Neuronal stem cell (in vitro differentiated cells): ENCODE measurements at regions not wholly inside any gene's neighbourhood (a gene's known extent, or its start where the extent isn't known, plus 50 kb on each side); places are given as distances from the start of the nearest gene placed in this dataset.
"Not testable (repeated sequence)": the region's sequence is repeated elsewhere in the genome, so short reads cannot be mapped to it uniquely, and the experiment has no call there.

Source experiments
- DNase-seq: peaks from one replicate; pipeline ENCODE4 v3.0.0-alpha.2; 2013; ENCODE audit warnings: low spot score
- H2AFZ ChIP-seq: one replicate; pipeline ENCODE4 v1.6.1; 2013; ENCODE audit warnings: mild to moderate bottlenecking, low read length, inconsistent platforms
- H2AK5ac ChIP-seq: 2 replicates; pipeline ENCODE4 v1.6.1; 2013; ENCODE audit warnings: low read depth, mild to moderate bottlenecking, inconsistent platforms, low read length, moderate library complexity, mixed read lengths
- H2BK120ac ChIP-seq: 2 replicates; pipeline ENCODE4 v1.6.1; 2013; ENCODE audit warnings: low read depth, mild to moderate bottlenecking, inconsistent platforms, low read length, moderate library complexity, mixed read lengths
- H2BK12ac ChIP-seq: one replicate; pipeline ENCODE4 v1.6.1; 2013; ENCODE audit warnings: low read length, inconsistent platforms
- H2BK15ac ChIP-seq: 2 replicates; pipeline ENCODE4 v1.6.1; 2013; ENCODE audit warnings: mild to moderate bottlenecking, low read length, inconsistent platforms, mixed read lengths
- H2BK5ac ChIP-seq: one replicate; pipeline ENCODE4 v1.6.1; 2013; ENCODE audit warnings: inconsistent platforms, mild to moderate bottlenecking, low read length, moderate library complexity
- H3K14ac ChIP-seq: one replicate; pipeline ENCODE4 v1.6.1; 2013; ENCODE audit warnings: low read length, inconsistent platforms
- H3K18ac ChIP-seq: 2 replicates; pipeline ENCODE4 v1.6.1; 2013; ENCODE audit warnings: low read length, inconsistent platforms
- H3K23ac ChIP-seq: 2 replicates; pipeline ENCODE4 v1.6.1; 2013; ENCODE audit warnings: low read depth, mild to moderate bottlenecking, mixed read lengths, low read length, inconsistent platforms; ENCODE audit not compliant: poor library complexity
- H3K27ac ChIP-seq: replicated peaks from 3 replicates; pipeline ENCODE4 v1.5.1; 2013; ENCODE audit warnings: low read length, inconsistent platforms
- H3K27me3 ChIP-seq, 3 experiments: 2 replicates each; pipeline ENCODE4 v1.6.1; 2013; ENCODE audit warnings: low read length in 3 of 3, mild to moderate bottlenecking in 2 of 3, inconsistent platforms in 1 of 3, low read depth in 1 of 3, mixed read lengths in 1 of 3, moderate library complexity in 1 of 3; ENCODE audit not compliant: control insufficient read depth in 3 of 3, insufficient read depth in 3 of 3
- H3K36me3 ChIP-seq, 2 donors: replicated peaks in 1 of 2; 2 replicates each; pipeline ENCODE4 v1.6.1; 2013; ENCODE audit warnings: low read length in 2 of 2; ENCODE audit not compliant: control insufficient read depth in 2 of 2, insufficient read depth in 2 of 2
- H3K4ac ChIP-seq: 2 replicates; pipeline ENCODE4 v1.6.1; 2013; ENCODE audit warnings: inconsistent platforms, mild to moderate bottlenecking, low read length, moderate library complexity
- H3K4me1 ChIP-seq, 2 donors: 1 replicate in 1 of 2; 2 replicates in 1 of 2; pipeline ENCODE4 v1.6.1; 2013; ENCODE audit warnings: low read length in 2 of 2, low read depth in 1 of 2; ENCODE audit not compliant: control insufficient read depth in 2 of 2, insufficient read depth in 1 of 2
- H3K4me2 ChIP-seq: one replicate; pipeline ENCODE4 v1.6.1; 2013; ENCODE audit warnings: mild to moderate bottlenecking, low read length, inconsistent platforms; ENCODE audit not compliant: insufficient read depth, poor library complexity, severe bottlenecking
- H3K4me3 ChIP-seq, 2 donors: 2 replicates each; pipeline ENCODE4 v1.5.1; 2013; ENCODE audit warnings: low read length in 2 of 2, mild to moderate bottlenecking in 2 of 2, inconsistent platforms in 1 of 2, moderate library complexity in 1 of 2
- H3K79me1 ChIP-seq: one replicate; pipeline ENCODE4 v1.6.1; 2013; ENCODE audit warnings: low read depth, mild to moderate bottlenecking, inconsistent platforms, low read length, moderate library complexity
- H3K9ac ChIP-seq: one replicate; pipeline ENCODE4 v1.6.1; 2013; ENCODE audit warnings: mild to moderate bottlenecking, low read depth, low read length, inconsistent platforms; ENCODE audit not compliant: poor library complexity
- H3K9me3 ChIP-seq, 2 donors: replicated peaks in 1 of 2; 2 replicates each; pipeline versions ENCODE3 to v1.6.1; 2013; ENCODE audit warnings: low read length in 2 of 2, mild to moderate bottlenecking in 2 of 2, inconsistent platforms in 1 of 2, low read depth in 1 of 2, mixed read lengths in 1 of 2, moderate library complexity in 1 of 2; ENCODE audit not compliant: control insufficient read depth in 2 of 2, insufficient read depth in 1 of 2
- H4K8ac ChIP-seq: one replicate; pipeline ENCODE4 v1.6.1; 2013; ENCODE audit warnings: low read depth, mild to moderate bottlenecking, inconsistent platforms, low read length, moderate library complexity
- H4K91ac ChIP-seq: one replicate; pipeline ENCODE4 v1.6.1; 2013; ENCODE audit warnings: low read length, low read depth, mild to moderate bottlenecking, inconsistent platforms; ENCODE audit not compliant: poor library complexity
- WGBS, 2 donors: extraction: QIAGEN DNeasy Blood & Tissue Kit; methylation state at CpG; one replicate each; pipeline ENCODE4 v1.1.7; 2013; ENCODE audit warnings: missing lambda C conversion rate in 2 of 2, mixed read lengths in 1 of 2; ENCODE audit not compliant: insufficient read length in 2 of 2, insufficient replicate concordance in 1 of 2; ENCODE audit errors: extremely low coverage in 2 of 2; 5-methylcytosine and 5-hydroxymethylcytosine counted together

DNA sequence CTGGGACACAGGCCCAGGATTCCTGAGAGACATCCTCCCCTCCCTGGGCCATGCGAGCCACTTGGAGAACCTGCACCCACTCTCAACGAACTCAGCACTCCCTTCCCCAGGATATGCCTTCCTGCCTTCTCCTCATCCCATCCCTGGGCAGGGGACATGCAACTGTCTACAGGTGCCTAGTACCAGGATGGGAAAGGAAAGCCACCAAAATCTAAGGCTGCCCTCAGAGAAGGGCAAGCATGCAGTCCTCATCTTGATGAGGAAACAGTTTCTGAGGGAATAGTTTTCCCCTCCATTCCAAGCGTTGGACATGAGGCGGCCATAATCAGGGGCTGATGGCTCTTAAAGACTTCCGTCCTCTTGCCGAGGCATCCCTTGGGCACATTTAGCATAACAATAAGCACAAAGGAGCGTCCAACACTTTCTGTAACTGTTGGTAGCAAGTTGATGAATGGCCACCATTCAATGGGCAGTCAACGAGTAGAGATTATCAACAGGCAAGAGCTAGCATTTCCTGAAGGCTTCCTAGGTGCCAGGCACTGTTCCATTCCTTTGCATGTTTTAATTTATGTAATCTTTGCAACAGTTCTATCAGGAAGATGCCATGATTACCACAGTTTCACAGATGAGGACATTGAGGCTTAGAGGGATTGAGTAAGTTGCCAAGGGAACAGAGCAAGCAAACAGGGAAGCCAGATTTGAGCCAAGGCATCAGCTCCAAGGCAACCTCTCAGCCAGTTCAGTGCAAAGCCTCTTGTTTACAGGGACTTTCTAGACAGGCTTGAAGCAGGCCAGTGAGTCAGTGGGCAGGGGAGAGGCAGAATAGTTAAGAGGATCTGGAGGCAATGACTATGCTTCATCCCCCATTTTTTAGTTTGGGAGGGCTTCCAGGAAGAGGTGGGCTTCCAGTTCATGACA lies 105.1 kb downstream of the SINHCAF start:
- Histone ChIP-seq H3K79me1 (no peaks in the 10 kb centered on the region), H3K4me1 (peaks cover 8 to 14% of the 10 kb centered on the region in 2 donors), H3K27ac (no peak overlapping the region), H3K27me3 (peaks cover 0 to 19% (median 0%) of the 10 kb centered on the region in 3 experiments), H3K9ac (no peak overlapping the region), H2BK15ac (no peak overlapping the region), H3K36me3 (no peaks in the 10 kb centered on the region), H3K9me3 (peaks cover under 1 to 3% of the 10 kb centered on the region in 2 donors), H4K8ac (no peak overlapping the region), H2BK5ac (no peak overlapping the region), H3K4me2 (no peak overlapping the region), H3K4me3 (no peak overlapping the region), H4K91ac (no peak overlapping the region), H2AK5ac (no peak overlapping the region), H2BK12ac (no peak overlapping the region), H3K23ac (no peak overlapping the region), H3K4ac (no peak overlapping the region), H3K14ac (no peak overlapping the region), H2BK120ac (no peak overlapping the region), H2AFZ (peak overlapping the region; percentile 27), H3K18ac (peak overlapping the region; percentile 11)
- WGBS, 2 donors: no CpG with 5 or more reads among the region's 8 CpGs
- no peak for DNase-seq

GRCh38 chr12:31221551-31221945 lies 104.4 kb downstream of the SINHCAF start:
- H2AK5ac ChIP-seq: no peak overlapping the region
- WGBS, 2 donors: no CpG with 5 or more reads among the region's 10 CpGs
- H3K4me1 ChIP-seq: peaks cover 8 to 14% of the 10 kb centered on the region in 2 donors
- no peak overlapping the region for H4K91ac ChIP-seq
- no peak overlapping the region for H3K23ac ChIP-seq
- H2BK15ac ChIP-seq: no peak overlapping the region
- H3K36me3 ChIP-seq: no peaks in the 10 kb centered on the region
- peaks cover 0 to 3% of the 10 kb centered on the region in 2 donors for H3K9me3 ChIP-seq
- no peak overlapping the region for H3K4ac ChIP-seq
- no peak overlapping the region for H3K18ac ChIP-seq
- H3K4me2 ChIP-seq: no peak overlapping the region
- H3K14ac ChIP-seq: no peak overlapping the region
- H3K27ac ChIP-seq: no peak overlapping the region
- no peaks in the 10 kb centered on the region for H3K79me1 ChIP-seq
- H3K27me3 ChIP-seq: peaks cover 0 to 17% (median 0%) of the 10 kb centered on the region in 3 experiments
- no peak for DNase-seq
- no peak overlapping the region for H2AFZ ChIP-seq
- no peak overlapping the region for H2BK12ac ChIP-seq
- no peak overlapping the region for H4K8ac ChIP-seq
- H3K4me3 ChIP-seq: no peak overlapping the region
- no peak overlapping the region for H2BK5ac ChIP-seq
- H3K9ac ChIP-seq: no peak overlapping the region
- no peak overlapping the region for H2BK120ac ChIP-seq

- Histone ChIP-seq H3K14ac (peak overlapping the region; percentile 64), H2BK5ac (peak overlapping the region; percentile 7), H2BK12ac (no peak overlapping the region), H3K4me2 (no peak overlapping the region), H3K18ac (peak overlapping the region; percentile 73), H4K8ac (no peak overlapping the region), H3K27me3 (peaks cover 0 to 10% (median 0%) of the 10 kb centered on the region in 3 experiments), H3K23ac (no peak overlapping the region), H3K4me3 (no peak overlapping the region), H2BK15ac (no peak overlapping the region), H3K9ac (no peak overlapping the region), H3K4ac (peak overlapping the region; percentile 93), H3K27ac (no peak overlapping the region), H2AFZ (no peak overlapping the region), H2AK5ac (peak overlapping the region; percentile 74), H3K79me1 (no peaks in the 10 kb centered on the region), H3K4me1 (peaks cover 8 to 11% of the 10 kb centered on the region in 2 donors), H2BK120ac (no peak overlapping the region), H3K36me3 (no peaks in the 10 kb centered on the region), H3K9me3 (no peaks in the 10 kb centered on the region), H4K91ac (no peak overlapping the region)
- DNase-seq: no peak
- no CpG with 5 or more reads among the region's 8 CpGs for WGBS, 2 donors
These were observed 103.2 kb downstream of the SINHCAF start for GRCh38 chr12:31222620-31223222.

DNA sequence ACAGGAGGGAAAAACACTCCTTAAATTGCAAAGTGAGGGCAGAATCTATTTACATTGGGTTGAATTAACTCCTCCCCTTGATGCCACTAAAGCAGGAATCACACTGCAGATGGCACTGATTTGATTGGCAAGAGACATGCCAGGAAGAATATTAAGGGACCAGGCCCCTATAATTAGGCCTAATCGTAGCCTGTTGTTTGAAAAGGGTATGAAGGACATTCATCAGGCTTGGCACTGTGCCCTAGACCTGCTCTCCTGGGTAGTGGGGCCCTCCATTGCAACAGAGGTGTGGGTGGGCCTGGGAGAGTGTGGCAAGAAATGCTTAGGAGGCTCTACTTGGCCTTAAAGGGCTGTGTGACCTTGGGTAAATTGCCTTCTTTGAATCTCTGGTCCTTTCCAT lies 102.3 kb downstream of the SINHCAF start:
- not testable (repeated sequence) for H3K4me3 ChIP-seq, H3K9ac ChIP-seq, DNase-seq, H3K79me1 ChIP-seq, H2BK120ac ChIP-seq, H3K27ac ChIP-seq, H2AFZ ChIP-seq, H3K27me3 ChIP-seq, H2BK15ac ChIP-seq, H4K8ac ChIP-seq, H3K23ac ChIP-seq, H3K36me3 ChIP-seq, H3K14ac ChIP-seq, H4K91ac ChIP-seq, H2BK5ac ChIP-seq, H3K18ac ChIP-seq, H3K4me2 ChIP-seq, H3K4ac ChIP-seq, H2BK12ac ChIP-seq, H2AK5ac ChIP-seq, H3K9me3 ChIP-seq
- H3K4me1 ChIP-seq: peaks cover 8 to 10% of the 10 kb centered on the region in 2 donors
- WGBS, 2 donors: no CpG with 5 or more reads among the region's 1 CpG
